ENCODE measurements at regions not wholly inside any gene's neighbourhood (a gene's known extent, or its start where the extent isn't known, plus 50 kb on each side); places are given as distances from the start of the nearest gene placed in this dataset.

DNA sequence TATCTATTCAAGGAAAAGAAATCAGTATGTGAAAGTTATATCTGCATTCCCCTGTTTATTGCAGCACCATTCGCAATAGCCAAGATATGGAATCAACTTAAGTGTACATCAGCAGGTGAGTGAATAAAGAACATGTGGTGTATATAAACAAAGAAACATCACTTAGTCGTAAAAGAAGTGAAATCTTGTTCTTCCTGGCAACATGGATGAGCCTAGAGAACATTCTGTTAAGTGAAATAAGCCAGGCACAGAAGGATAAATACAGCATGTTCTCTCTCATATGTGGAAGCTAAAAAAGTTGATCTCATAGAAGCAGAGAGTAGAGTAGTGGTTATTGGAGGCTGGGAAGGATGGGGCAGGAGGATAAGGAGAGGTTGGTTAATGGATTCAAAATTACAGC, 287.9 kb upstream of the FERMT1 start:
- H3K4me3 Mint-ChIP-seq (ENCODE audit: unreplicated experiment), result no peak overlapping the region
- BruUV-seq (replicated peaks), result no TSS peak
- CTCF ChIA-PET, result interaction anchor here (1.5 kb wide), 1 partner anchor 15 kb away, joined by 3 read pairs; no protein-coding TSS in a partner anchor

DNA sequence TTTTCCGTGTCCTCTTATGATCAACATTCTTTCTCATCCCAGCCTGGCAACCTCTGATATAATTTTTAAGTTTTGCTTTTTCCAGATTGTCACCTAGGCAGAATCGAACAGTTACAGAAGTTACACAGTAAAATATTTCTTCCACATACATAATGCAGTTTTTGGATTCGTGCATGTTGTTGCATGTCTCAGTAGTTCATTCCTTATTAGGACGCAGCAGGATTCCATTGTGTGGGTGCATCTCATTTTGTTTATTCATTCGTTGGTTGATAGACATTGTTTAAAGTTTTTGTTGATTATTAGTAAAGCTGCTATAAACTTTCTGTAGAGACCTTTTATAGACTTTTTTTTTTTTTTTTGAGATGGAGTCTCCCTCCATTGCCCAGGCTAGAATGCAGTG, 284.3 kb upstream of the FERMT1 start:
- intact Hi-C loops (cut with micrococcal nuclease), result no loop called here
- TF ChIP-seq, protein P1, sequence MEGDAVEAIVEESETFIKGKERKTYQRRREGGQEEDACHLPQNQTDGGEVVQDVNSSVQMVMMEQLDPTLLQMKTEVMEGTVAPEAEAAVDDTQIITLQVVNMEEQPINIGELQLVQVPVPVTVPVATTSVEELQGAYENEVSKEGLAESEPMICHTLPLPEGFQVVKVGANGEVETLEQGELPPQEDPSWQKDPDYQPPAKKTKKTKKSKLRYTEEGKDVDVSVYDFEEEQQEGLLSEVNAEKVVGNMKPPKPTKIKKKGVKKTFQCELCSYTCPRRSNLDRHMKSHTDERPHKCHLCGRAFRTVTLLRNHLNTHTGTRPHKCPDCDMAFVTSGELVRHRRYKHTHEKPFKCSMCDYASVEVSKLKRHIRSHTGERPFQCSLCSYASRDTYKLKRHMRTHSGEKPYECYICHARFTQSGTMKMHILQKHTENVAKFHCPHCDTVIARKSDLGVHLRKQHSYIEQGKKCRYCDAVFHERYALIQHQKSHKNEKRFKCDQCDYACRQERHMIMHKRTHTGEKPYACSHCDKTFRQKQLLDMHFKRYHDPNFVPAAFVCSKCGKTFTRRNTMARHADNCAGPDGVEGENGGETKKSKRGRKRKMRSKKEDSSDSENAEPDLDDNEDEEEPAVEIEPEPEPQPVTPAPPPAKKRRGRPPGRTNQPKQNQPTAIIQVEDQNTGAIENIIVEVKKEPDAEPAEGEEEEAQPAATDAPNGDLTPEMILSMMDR (IDR thresholded peaks at IDR 0.05; ENCODE audit: unreplicated experiment), result no peak
- POLR2A ChIA-PET, result interaction anchor here (0.6 kb wide), 1 partner anchor 125 kb away, joined by 4 read pairs; no protein-coding TSS in a partner anchor
- Mint-ChIP-seq H3K36me3 (ENCODE audit: insufficient read depth, unreplicated experiment) (no peaks in the 10 kb centered on the region), H3K9me3 (ENCODE audit: unreplicated experiment) (peaks cover 7% of the 10 kb centered on the region), H3K27me3 (ENCODE audit: insufficient read depth, unreplicated experiment) (no peaks in the 10 kb centered on the region), H3K4me1 (ENCODE audit: insufficient read depth, unreplicated experiment) (no peaks in the 10 kb centered on the region), H3K27ac (ENCODE audit: low read depth, unreplicated experiment) (no peak overlapping the region), H3K4me3 (ENCODE audit: unreplicated experiment) (no peak overlapping the region)
- CTCF ChIA-PET, result interaction anchor here (0.6 kb wide), 2 partner anchors 25 to 506 kb away, joined by 3 to 6 read pairs; no protein-coding TSS in a partner anchor
- no peak for DNase-seq (ENCODE audit: unreplicated experiment)
- no TSS peak for BruUV-seq (replicated peaks)

More for the DNA sequence above, 287.9 kb upstream of the FERMT1 start:
- Mint-ChIP-seq H3K4me1 (ENCODE audit: insufficient read depth, unreplicated experiment) (no peaks in the 10 kb centered on the region), H3K27ac (ENCODE audit: low read depth, unreplicated experiment) (no peak overlapping the region), H3K27me3 (ENCODE audit: insufficient read depth, unreplicated experiment) (no peaks in the 10 kb centered on the region), H3K36me3 (ENCODE audit: insufficient read depth, unreplicated experiment) (no peaks in the 10 kb centered on the region), H3K9me3 (ENCODE audit: unreplicated experiment) (peaks cover 7% of the 10 kb centered on the region)
- intact Hi-C loops (cut with micrococcal nuclease), result no loop called here
- TF ChIP-seq, protein P1 (IDR thresholded peaks at IDR 0.05; ENCODE audit: unreplicated experiment), result no peak
- POLR2A ChIA-PET, result interaction anchor here (0.6 to 0.7 kb wide), 4 partner anchors 8 to 56 kb away, joined by 3 to 4 read pairs (median 4); no protein-coding TSS in a partner anchor
- DNase-seq (ENCODE audit: unreplicated experiment), result no peak

DNA sequence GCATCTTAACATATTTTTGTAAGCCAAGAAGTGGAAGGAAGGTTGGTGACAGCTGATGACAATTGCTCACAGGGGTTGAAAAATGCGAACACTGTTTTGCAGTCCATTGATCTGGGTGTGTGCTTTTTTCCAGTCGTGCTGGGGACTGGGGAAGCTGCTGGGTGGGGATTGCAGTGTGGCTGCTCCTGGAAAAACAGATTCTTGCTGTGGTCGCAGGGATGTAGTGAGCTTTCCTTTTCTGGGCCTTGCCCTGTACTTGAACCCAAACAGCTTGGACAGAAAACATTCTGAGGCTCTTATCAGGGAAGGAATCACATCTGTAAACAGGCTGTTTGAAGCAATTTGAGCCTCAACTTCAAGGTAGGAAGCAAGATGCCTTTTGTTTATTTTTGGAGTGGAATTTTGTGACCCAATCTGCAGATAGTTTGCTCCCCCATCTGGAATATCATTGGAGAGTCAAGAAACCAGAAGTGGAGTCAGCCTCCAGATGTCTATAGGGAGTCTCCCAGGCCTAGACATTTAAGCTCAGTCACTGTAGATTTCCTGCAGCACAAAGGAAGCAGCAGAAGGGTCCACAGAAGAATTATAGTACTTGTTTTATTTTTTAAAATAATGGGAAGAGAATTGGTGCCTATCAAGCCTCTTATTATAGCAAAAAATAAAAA, 279.2 kb upstream of the FERMT1 start:
- TF ChIP-seq, protein P1 (IDR thresholded peaks at IDR 0.05; ENCODE audit: unreplicated experiment), result no peak
- Mint-ChIP-seq H3K27me3 (ENCODE audit: insufficient read depth, unreplicated experiment) (no peaks in the 10 kb centered on the region), H3K27ac (ENCODE audit: low read depth, unreplicated experiment) (no peak overlapping the region), H3K36me3 (ENCODE audit: insufficient read depth, unreplicated experiment) (no peaks in the 10 kb centered on the region), H3K4me1 (ENCODE audit: insufficient read depth, unreplicated experiment) (no peaks in the 10 kb centered on the region), H3K4me3 (ENCODE audit: unreplicated experiment) (no peak overlapping the region), H3K9me3 (ENCODE audit: unreplicated experiment) (no peaks in the 10 kb centered on the region)
- DNase-seq (ENCODE audit: unreplicated experiment), result no peak
- intact Hi-C loops (cut with micrococcal nuclease), result no loop called here
- no TSS peak for BruUV-seq (replicated peaks)
- ChIA-PET CTCF (interaction anchor here (0.6 to 1.0 kb wide), 4 partner anchors 16 to 1045 kb away, joined by 3 to 6 read pairs (median 3); no protein-coding TSS in a partner anchor), POLR2A (interaction anchor here (0.6 to 1.4 kb wide), 2 partner anchors 9 to 11 kb away, joined by 3 read pairs; no protein-coding TSS in a partner anchor)

DNA sequence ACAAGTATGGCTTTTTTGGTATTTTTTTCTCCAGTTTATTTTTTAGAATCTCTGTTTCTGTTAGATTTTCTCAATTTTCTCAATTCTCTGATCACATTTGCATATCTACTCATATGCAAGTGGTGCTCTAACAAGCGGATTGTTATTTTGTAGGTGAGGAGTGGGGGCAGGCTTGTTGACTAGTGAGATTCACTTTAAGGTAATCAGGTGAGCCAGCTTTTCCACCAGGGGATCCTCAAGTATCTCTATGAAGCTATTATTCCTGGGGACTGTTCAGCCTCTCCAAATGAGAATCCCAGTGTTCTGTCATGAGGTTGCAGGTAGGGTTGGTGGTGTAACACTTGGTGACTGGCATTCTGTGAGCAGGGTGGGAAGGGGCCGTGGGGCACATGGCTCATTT, 274.3 kb upstream of the FERMT1 start:
- ChIA-PET POLR2A (interaction anchor here (1.0 kb wide), 1 partner anchor 66 kb away, joined by 3 read pairs; no protein-coding TSS in a partner anchor), CTCF (no interaction called here)
- Mint-ChIP-seq H3K36me3 (ENCODE audit: insufficient read depth, unreplicated experiment) (no peaks in the 10 kb centered on the region), H3K27ac (ENCODE audit: low read depth, unreplicated experiment) (no peak overlapping the region), H3K27me3 (ENCODE audit: insufficient read depth, unreplicated experiment) (no peaks in the 10 kb centered on the region), H3K4me1 (ENCODE audit: insufficient read depth, unreplicated experiment) (peaks cover 11% of the 10 kb centered on the region), H3K4me3 (ENCODE audit: unreplicated experiment) (no peak overlapping the region), H3K9me3 (ENCODE audit: unreplicated experiment) (no peaks in the 10 kb centered on the region)
- TF ChIP-seq, protein P1 (IDR thresholded peaks at IDR 0.05; ENCODE audit: unreplicated experiment), result no peak
- BruUV-seq (replicated peaks), result no TSS peak
- DNase-seq (ENCODE audit: unreplicated experiment), result no peak
- intact Hi-C loops (cut with micrococcal nuclease), result no loop called here
